Spleen (tissue), 11 donors: ENCODE measurements at regions not wholly inside any gene's neighbourhood (a gene's known extent, or its start where the extent isn't known, plus 50 kb on each side); places are given as distances from the start of the nearest gene placed in this dataset.

Experiments
- DNase-seq: peaks from one replicate; pipeline ENCODE4 v3.0.0-alpha.2; 2020
- H3K27ac ChIP-seq, 8 donors: fragments of 200-600 bp; sonication (generic) in 7 of 8; 1 replicate in 4 of 8; 2 replicates in 4 of 8; pipeline versions ENCODE4 v1.5.0 to v1.8.0; 2016 to 2021; ENCODE audit warnings: inconsistent platforms in 4 of 8, mild to moderate bottlenecking in 4 of 8, moderate library complexity in 1 of 8
- H3K27me3 ChIP-seq, 7 donors: fragments of 200-600 bp; sonication (generic) in 6 of 7; replicated peaks in 1 of 7; 1 replicate in 4 of 7; 2 replicates in 3 of 7; pipeline versions ENCODE4 v1.5.0 to v1.8.0; 2016 to 2021; ENCODE audit warnings: inconsistent platforms in 3 of 7, mild to moderate bottlenecking in 1 of 7
- H3K36me3 ChIP-seq, 6 donors: fragments of 200-600 bp; sonication (generic) in 5 of 6; 1 replicate in 4 of 6; 2 replicates in 2 of 6; pipeline versions ENCODE4 v1.5.0 to v1.8.0; 2016 to 2021; ENCODE audit warnings: inconsistent platforms in 2 of 6
- H3K4me1 ChIP-seq, 6 donors: fragments of 200-600 bp; sonication (generic) in 5 of 6; 1 replicate in 3 of 6; 2 replicates in 3 of 6; pipeline versions ENCODE4 v1.5.0 to v1.8.0; 2016 to 2021; ENCODE audit warnings: inconsistent platforms in 3 of 6
- H3K4me3 ChIP-seq, 8 donors: fragments of 200-600 bp; sonication (generic) in 7 of 8; 1 replicate in 4 of 8; 2 replicates in 4 of 8; pipeline versions ENCODE4 v1.5.0 to v1.8.0; 2016 to 2021; ENCODE audit warnings: inconsistent platforms in 4 of 8, mild to moderate bottlenecking in 4 of 8, moderate library complexity in 2 of 8
- H3K9me3 ChIP-seq, 8 donors: fragments of 200-600 bp; sonication (generic) in 7 of 8; 1 replicate in 4 of 8; 2 replicates in 4 of 8; pipeline versions ENCODE4 v1.5.0 to v1.8.0; 2016 to 2021; ENCODE audit warnings: inconsistent platforms in 4 of 8
- POLR2A ChIP-seq, 3 donors: fragments of 450-650 bp; IDR thresholded peaks; one replicate each; pipeline ENCODE4 v1.5.1; 2017; ENCODE audit warnings: antibody characterized with exemption in 3 of 3, mild to moderate bottlenecking in 1 of 3
- POLR2AphosphoS5 ChIP-seq, 3 donors: sonication (generic); formaldehyde crosslinking; IDR thresholded peaks; one replicate each; pipeline ENCODE4 v1.5.1; 2017; ENCODE audit warnings: antibody characterized with exemption in 3 of 3
- WGBS, 5 donors: extraction: QIAGEN DNeasy Blood & Tissue Kit in 3 of 5; methylation state at CpG; one replicate each; pipeline versions ENCODE4 v1.1.5 to v1.1.7; 2013 to 2018; 5-methylcytosine and 5-hydroxymethylcytosine counted together
- intact Hi-C: fragments of 100-400 bp; cut with DNase I; formaldehyde crosslinking; loops from one replicate; pipeline ENCODE4 v1.15.0; 2023; ENCODE audit warnings: low total_unique reads
- TF ChIP-seq, protein P1 (sequence below), 11 experiments: fragments of 200-600 bp in 7 of 11; fragments of 450-650 bp in 4 of 11; sonication (generic) in 4 of 11; IDR thresholded peaks in 8 of 11; conservative IDR thresholded peaks in 3 of 11; 1 replicate in 7 of 11; 2 replicates in 4 of 11; pipeline versions ENCODE4 v1.4.0 to v1.8.0; 2016 to 2021; ENCODE audit warnings: antibody characterized with exemption in 11 of 11, inconsistent platforms in 4 of 11, mild to moderate bottlenecking in 1 of 11
- donor health status: healthy with polysubstance abuse.
- donor health status: DM: no; HTN: no; CAD: no; lungs with moderate emphysema.
- donor health status: DM: no; HTN: no; CAD: no.
- donor health status: Bipolar disorder and iron deficiency.
- donor health status: healthy.
- donor health status: DM: no; HTN: no; CAD: no.
- donor health status: DM: yes; HTN: yes; CAD: no.

DNA sequence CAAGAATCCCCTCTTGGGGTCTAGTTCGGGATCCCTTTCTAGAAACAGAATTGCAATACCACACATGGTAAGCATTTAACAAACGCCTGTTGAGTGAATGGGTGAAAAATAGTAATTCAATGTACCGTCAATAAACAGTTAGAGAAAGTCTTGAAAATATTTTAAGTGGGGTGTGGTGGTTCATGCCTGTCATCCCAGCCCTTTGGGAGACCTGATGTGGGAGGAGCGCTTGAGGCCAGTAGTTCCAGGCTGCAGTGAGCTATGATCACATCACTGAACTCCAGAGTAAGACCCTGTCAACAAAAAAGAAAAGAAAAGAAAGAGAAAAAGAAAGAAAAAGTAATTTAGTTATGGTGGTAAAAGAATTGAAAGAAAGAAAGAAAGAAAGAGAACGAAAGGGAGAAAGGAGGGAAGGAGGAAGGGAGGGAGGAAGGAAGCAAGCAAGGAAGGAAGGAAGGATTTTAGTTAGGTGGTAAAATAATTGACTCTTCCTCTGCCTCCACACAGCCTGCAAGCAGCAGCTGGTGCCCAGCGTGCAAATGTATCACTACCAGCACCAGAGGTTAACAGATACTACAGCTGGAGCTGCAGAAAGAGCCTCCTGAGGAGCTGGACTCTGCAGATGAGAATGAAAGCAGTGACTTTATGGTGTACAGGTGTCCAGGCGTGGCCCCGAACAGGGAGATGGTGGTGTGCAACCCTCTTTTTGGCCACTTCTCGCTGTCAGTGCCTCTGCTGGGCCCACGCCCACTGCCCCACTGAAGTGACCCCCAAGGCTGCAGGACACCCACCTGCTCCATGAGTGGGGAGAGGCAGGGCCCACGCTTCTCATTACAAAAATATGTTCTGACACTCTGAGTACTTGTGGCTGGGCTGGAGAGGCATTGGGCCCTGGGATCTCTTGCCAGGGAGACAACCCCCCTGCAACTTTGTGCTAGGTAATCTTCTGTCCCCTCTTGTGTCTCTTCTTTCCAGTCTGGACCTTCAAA lies 135.4 kb downstream of the BAMBI start:
- Histone ChIP-seq H3K4me1 (peaks cover 0 to 35% (median 16%) of the 10 kb centered on the region in 6 donors), H3K9me3 (no peaks in the 10 kb centered on the region), H3K27ac (no peak overlapping the region), H3K4me3 (no peak overlapping the region), H3K36me3 (no peaks in the 10 kb centered on the region), H3K27me3 (peaks cover 0 to 8% (median 0%) of the 10 kb centered on the region in 7 donors)
- DNase-seq = no peak
- TF ChIP-seq POLR2A (IDR thresholded peaks at IDR 0.05) = no peak
- TF ChIP-seq, protein P1, sequence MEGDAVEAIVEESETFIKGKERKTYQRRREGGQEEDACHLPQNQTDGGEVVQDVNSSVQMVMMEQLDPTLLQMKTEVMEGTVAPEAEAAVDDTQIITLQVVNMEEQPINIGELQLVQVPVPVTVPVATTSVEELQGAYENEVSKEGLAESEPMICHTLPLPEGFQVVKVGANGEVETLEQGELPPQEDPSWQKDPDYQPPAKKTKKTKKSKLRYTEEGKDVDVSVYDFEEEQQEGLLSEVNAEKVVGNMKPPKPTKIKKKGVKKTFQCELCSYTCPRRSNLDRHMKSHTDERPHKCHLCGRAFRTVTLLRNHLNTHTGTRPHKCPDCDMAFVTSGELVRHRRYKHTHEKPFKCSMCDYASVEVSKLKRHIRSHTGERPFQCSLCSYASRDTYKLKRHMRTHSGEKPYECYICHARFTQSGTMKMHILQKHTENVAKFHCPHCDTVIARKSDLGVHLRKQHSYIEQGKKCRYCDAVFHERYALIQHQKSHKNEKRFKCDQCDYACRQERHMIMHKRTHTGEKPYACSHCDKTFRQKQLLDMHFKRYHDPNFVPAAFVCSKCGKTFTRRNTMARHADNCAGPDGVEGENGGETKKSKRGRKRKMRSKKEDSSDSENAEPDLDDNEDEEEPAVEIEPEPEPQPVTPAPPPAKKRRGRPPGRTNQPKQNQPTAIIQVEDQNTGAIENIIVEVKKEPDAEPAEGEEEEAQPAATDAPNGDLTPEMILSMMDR (IDR thresholded peaks at IDR 0.05 in 8 of 11, conservative IDR thresholded peaks at IDR 0.05 in 3 of 11) = no peak
- TF ChIP-seq POLR2AphosphoS5 (IDR thresholded peaks at IDR 0.05) = no peak
- WGBS, 5 donors = 60 to 79% (median 76%) methylated on average over 11 of the region's 11 CpGs
- intact Hi-C loops = no loop called here

DNA sequence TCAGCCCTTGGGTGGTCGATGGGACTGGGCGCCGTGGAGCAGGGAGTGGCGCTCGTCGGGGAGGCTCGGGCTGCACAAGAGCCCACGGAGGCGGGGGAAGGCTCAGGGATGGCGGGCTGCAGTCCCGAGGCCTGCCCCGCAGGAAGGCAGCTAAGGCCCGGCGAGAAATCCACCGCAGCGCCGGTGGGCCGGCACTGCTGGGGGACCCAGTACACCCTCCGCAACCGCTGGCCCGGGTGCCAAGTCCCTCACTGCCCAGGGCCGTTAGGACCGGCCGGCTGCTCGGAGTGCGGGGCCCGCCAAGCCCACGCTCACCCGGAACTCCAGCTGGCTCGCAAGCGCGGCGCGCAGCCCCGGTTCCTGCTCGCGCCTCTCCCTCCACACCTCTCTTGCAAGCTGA lies 138.4 kb downstream of the BAMBI start:
- WGBS, 5 donors = 95 to 99% (median 97%) methylated on average over 28 to 37 of the region's 37 CpGs; no CpG with 5 or more reads in 1 of the 5 donors
- Histone ChIP-seq H3K9me3 (no peaks in the 10 kb centered on the region), H3K27me3 (no peaks in the 10 kb centered on the region), H3K4me1 (peaks cover 0 to 5% (median 1%) of the 10 kb centered on the region in 6 donors), H3K4me3 (no peak overlapping the region), H3K27ac (no peak overlapping the region), H3K36me3 (no peaks in the 10 kb centered on the region)
- DNase-seq = no peak
- TF ChIP-seq POLR2AphosphoS5 (IDR thresholded peaks at IDR 0.05) (no peak), POLR2A (IDR thresholded peaks at IDR 0.05) (no peak)
- TF ChIP-seq, protein P1 (IDR thresholded peaks at IDR 0.05 in 8 of 11, conservative IDR thresholded peaks at IDR 0.05 in 3 of 11) = no peak
- intact Hi-C loops = no loop called here

DNA sequence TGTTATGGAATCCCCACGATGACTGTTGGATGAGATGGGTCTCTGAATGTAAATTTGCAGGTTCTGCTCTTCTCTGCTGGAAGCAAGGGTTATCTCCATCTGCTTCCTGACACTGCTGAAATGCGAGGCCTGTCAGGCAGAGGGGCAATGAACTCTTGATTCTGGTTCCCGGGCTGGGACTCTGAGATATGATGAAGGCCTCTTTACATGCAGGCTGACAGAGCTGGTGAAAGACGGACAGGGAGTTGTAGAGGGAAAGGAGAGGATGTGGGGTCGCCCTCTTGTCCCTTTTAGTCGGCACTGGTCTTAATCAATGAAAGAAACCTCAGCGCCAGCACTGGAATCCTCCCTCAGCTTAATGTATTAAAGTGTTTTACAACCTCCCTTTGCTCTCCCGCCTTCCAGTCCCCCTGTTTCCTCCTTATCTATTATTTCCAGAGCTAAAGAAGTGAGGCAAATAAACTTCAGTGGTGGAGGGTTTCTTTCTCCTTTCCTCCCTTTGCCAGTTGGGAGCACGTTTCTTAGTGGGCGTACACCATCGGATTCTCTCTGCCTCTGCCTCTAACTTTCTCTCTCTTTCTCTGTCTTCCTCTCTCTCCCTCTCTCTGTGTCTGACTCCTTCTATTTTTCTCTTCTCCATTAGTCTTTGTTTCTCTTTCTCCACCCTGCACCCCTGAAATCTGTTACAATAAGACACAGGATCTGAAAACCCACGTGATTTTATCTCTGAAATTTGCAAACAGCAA lies 145.6 kb downstream of the BAMBI start:
- H3K27me3 ChIP-seq = no peaks in the 10 kb centered on the region
- TF ChIP-seq, protein P1 (IDR thresholded peaks at IDR 0.05 in 8 of 11, conservative IDR thresholded peaks at IDR 0.05 in 3 of 11) = no peak
- TF ChIP-seq POLR2A (IDR thresholded peaks at IDR 0.05) (no peak), POLR2AphosphoS5 (IDR thresholded peaks at IDR 0.05) (no peak)
- H3K9me3 ChIP-seq = no peaks in the 10 kb centered on the region
- intact Hi-C loops = no loop called here
- no peaks in the 10 kb centered on the region for H3K36me3 ChIP-seq
- no peak overlapping the region for H3K27ac ChIP-seq
- WGBS, 5 donors = 56 to 66% (median 60%) methylated on average over 12 of the region's 12 CpGs
- peaks cover 0 to 5% (median 0%) of the 10 kb centered on the region in 6 donors for H3K4me1 ChIP-seq
- DNase-seq = no peak
- H3K4me3 ChIP-seq = no peak overlapping the region
